COLO829 (cell line): ENCODE measurements at regions not wholly inside any gene's neighbourhood (a gene's known extent, or its start where the extent isn't known, plus 50 kb on each side); places are given as distances from the start of the nearest gene placed in this dataset.

Source experiments
- DNase-seq: peaks from one replicate; pipeline ENCODE4 v3.0.0; 2012; ENCODE audit warnings: low spot score

DNA sequence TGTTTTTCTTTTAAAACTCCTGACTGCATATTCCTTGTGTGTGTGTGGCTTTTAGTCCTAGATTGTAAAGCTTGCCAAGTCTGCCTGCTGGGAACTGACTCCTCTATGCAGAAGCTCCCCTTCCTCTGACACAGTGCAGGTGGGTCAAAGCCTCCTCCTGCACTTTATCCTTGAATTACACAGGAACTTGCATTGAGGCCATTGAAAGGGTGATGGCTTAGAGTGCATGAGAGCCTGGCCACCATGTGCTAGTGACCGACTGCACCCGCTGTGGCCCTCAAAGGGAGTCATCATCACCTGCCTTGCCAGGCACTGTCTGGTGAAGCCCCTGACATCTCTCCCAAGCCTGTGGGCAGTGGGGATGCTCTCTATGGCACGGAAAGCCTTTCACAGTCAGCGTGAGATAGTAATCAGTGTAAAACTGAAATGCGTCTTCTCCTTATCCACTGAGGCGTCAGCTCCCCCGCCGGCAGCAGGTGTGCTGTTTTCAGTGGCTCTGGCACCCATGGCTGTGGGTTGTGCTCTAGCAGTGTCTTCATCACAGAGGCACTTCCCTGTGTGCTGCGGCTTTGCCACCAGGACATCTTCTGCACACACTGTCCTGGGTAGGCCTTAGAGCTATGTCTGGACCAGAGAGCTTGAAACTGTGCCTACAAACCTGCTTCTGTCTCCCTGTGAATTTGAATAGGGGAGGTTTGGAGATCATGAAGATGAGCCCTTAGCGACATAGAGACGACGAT, 87.9 kb downstream of the THBS2 start:
- DNase-seq: no peak

DNA sequence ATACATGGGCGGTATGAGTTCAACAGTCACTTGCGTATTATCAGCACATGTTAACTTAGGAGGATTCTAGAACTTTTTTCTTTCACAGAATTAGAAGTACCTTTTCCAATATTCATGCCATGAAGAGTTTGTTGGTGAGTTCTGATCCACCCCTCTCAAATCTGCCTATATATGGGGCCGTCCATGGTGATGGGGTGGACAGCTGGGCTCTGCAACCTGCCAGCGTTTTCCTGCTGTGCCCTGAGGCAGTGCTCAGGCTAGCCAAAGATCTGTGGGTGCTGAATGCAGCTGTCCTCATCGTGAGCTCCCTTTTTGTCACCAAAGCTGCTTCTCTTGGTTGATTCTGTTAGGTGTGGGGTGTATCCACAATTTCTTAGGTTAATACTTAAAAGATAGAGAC, 88.7 kb downstream of the THBS2 start:
- no peak for DNase-seq

DNA sequence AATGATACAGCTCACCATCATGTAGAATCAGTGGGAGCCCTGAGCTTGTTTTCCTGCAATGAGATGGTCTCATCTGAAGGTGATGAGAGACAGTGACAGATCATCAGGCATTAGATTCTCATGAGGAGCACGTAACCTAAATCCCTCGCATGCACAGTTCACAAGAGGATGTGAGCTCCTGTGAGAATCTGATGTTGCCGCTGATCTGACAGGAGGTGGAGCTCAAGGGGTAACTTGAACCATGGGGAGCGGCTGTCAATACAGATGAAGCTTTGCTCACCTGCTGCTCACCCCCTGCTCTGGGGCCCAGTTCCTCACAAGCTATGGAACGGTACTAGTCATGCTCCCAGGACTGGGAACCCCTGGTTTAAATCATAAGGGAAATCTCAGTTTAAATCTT, 89.2 kb downstream of the THBS2 start:
- no peak for DNase-seq

DNA sequence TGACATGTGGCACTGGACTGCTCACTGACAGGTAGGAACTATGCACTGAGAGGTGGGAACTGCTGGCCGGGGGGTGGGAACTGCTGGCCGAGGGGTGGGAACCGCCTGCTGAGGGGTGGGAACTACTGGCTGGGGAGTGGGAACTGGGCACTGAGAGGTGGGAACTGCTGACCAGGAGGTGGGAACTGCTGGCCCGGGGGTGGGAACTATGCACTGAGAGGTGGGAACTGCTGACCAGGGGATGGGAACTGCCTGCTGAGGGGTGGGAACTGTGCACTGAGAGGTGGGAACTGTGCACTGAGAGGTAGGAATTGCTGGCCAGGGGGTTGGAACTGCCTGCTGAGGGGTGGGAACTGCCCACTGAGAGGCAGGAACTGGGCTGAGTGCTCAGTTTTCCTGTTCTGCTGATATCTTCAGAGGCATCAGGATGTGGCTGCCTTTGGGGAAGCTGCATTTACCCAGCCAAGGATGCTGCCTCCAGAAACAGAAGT, 90.2 kb downstream of the THBS2 start:
- DNase-seq: no peak

DNA sequence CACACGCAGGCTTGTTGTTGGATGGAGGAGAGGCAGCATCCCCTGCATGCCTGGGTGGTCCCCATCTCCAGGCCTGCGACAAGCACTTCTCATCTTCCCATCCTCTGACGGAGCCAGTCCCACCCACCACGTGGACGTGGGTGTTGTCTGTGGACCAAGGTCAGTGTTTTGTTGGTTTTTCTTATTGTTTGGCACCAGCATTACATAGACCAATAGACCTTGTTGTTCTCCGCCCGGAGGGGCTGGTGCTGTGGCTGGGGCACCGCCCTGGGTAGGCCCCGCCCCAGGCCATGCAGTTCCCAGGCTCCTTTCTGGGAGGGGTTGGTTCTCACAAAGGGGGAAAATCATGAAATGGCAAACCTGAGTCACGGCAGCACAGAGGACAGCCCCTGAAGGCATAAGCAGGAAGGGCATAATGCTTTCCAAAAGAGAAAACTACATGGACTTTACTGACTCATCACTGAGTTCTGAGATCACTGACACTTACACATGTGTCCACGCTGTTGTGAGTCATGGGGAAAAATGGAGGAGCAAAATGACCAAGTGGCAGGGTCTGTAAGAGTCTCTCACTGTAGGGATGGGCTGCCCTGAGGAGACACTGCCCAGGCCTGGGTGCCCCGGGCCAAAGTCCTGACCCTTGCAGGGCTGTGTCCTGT, 90.8 kb downstream of the THBS2 start:
- DNase-seq: peak; percentile 95

DNA sequence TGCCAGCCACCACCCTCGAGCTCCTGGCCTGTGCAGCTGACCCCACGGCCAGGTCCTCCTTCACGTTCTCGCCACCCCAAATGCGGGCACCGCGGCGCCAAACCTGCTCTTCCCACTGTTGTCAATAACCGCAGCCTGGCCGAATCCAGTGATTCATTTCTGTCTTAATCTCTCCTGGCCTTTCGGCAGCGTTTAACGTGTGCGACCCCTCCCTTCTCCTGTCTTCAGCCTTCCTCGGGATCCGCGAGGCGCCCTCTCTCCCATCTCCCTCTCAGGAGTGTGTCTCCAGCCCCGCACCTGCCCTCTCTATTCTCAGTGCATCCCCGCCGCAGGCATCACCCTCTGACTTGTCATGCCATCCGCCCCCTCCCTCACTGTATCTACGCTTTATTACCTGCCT, 91.4 kb downstream of the THBS2 start:
- DNase-seq: no peak

DNA sequence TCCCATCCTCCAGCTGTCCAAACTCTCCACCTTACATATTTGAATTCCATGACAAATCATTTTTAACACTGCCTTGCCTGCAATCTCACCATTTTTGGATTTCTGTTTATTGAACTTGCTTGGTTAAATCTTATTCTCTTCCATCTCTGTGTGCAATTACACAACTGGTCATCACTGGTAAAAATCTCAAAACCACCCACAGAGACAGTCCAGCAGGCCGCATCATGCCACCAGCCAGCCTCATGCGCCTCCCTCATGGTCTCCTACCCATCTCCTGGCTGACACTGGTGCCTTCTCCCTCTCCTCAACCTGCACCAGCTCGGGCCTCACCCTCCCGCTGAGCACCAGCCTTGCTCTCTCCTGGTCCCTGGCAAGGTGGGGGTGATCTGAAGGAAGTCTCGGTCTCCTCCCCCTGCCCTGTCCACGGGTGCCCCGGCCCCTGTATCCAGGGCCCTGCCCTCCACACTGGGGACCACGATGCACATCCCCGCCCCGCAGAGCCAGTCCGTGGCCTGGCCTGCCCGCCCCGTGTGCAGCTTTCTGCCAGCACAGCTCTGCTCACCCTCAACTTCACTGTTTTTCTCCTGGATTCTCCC, 92.0 kb downstream of the THBS2 start:
- DNase-seq: no peak

DNA sequence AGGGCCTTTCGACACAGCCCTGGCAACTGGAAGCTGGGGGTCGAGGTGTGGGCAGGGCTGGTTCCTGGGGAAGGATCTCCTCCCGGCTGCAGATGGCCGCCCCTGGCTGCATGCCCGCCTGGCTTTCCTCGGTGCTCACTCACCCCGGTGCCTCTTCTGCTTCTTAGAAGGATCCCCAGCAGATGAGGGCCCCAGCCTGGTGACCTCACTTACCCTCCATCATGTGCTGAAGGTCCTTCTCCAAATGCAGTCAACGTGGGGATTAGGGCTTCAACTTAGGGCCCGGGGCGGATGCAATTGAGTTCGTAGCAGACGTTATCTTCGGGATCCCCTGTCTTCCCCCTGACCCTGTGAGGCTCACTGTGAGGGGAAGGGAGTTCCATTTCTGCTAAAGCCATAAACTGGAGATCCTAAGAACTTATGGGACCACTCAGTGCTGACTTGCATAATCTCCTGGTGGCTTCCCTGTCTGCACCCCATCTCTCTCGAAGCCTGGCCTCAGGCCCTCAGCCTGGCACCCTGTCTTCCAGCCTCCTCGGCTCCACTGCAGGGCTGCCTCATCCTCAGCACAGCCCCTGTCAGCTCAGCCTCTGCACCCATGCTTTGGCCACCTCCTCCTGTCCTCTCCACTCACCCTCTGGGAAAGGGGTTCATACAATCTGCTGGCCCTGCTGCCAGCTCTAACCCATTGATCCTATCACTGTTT, 92.6 kb downstream of the THBS2 start:
- no peak for DNase-seq

DNA sequence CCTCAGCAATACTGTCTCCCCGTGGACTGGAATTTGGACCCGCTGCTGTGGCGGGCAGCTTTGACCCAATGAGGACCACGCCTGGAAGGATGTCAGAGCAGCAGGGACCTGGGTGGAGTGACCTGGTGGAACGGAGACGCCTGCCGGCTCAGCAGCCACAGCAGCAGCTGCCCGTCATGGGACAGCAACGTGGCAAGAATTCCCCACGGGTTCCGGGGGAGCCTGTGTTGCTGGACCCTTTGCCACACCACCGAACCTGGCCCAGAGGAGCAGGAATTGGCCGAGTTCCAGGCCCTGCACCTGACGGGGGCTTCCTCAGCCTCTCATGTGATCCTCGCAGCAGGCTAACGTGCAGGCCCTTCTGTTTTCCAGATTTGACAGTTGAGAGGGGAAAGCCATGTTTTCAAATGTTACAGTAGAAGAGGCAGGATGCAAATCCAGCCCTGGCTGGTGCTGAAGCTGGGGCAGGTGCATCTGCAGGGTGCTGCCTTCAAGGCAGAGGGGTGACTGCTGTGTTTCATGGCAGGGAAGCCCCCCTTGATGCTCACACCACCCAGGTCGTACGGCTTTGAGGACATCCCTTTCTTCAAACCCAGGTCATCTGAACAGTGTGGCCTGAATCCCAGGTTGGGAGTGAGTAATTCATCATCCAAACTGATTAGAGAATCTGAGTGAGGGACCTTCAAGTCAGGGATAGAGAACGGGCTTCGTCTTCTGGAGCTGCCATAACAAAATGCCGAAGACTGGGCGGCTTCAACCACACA, 93.4 kb downstream of the THBS2 start:
- DNase-seq: no peak

DNA sequence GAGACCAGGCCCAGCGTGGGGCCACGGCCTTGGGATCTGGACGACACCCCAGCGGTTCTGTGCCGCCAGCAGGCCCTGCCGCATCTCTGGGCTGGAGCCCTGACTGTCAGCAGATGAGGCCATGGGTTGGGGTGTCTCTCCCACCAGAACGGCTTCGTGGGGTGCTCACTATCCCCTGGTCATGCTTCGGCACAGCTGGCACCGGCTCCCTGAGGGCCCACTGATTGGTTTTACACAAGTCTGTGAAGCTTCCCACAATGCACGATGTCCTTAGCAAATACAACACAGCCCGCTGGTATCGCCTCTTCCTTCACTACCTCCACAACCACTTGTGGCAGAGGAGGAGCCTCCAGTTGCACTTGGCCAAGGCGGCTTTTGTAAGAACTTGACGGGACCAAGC, 94.3 kb downstream of the THBS2 start:
- DNase-seq: no peak

DNA sequence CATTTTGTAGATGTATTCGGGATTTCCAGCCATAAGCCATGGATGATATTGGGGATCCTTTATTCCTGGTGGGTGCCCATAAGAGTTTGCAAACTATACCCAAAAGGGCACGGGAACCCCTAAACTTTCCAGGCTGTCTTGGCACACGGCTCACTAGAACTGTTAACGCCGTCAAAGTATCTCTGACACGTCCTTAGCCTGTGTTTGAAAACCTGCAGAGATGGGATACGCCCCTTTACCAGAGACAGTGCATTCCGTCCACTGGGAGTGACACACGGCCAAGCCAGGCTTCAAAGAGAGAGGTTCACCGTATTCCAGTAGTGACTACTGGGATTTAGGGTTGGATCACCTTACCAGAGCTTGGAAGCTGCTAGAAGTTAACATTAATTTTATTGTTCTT, 95.0 kb downstream of the THBS2 start:
- no peak for DNase-seq

DNA sequence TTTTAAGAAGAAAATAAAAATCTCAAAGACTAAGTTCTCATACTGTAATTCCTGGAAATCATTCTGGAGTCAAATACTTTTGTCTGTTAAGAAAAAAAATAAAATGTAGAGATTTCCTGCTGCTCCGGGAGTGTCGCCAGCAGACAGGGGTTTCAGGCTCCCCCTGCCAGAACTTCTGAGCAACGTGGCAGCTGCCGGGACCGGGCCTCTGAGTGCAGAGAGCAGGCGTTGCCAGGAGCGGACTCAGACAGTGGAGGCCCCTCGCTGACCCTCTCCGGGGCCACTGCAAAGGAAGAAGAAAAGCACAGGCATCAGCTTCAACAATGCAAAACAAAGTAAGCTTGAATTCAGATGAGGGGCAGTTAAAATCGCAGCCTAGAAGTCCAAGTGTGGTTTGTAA, 95.5 kb downstream of the THBS2 start:
- no peak for DNase-seq

DNA sequence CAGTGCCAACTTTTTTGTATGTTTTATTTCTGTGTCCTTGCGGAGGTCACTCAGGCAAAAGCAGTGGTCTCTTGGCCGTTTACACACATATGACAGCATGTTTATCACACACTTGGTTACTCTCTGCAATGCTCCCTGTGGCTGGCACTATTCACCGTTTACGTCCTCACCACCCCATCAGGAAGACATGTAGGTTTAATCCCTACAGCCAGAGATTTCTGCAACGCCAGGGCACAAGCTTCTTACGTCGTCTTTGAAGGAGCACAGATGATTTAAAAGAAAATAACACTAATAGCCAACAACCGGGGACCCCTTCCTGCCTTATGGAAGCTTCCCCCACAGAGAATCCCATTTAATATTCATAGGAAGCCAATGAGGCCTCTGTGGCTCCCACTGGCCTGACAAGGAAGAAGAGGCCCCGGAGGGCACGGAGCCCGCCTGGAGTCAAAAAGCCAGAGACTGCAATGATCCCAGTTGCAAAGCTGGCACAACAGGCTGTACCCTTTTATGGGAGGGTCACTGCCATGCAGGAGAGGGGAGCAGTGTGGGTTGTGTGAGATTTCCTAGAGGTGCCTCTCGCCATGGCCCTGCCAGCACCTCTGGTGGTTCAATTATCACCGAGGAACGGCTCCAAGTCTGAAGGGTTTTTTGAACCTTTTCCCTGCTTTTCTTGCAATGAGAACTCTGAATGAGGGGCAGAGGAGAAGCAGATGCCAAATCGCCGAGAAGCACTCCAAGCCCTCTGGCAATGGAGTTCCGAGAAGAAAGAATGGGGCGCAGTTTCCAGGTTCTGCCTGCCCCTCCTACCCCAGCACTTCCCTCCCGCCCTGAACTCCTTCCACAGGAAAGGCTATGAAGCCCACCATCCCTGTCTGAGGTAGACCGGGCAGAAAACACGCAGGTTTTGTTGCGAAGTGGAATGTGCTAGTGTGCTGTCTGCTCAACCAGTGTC, 96.2 kb downstream of the THBS2 start:
- DNase-seq: no peak

DNA sequence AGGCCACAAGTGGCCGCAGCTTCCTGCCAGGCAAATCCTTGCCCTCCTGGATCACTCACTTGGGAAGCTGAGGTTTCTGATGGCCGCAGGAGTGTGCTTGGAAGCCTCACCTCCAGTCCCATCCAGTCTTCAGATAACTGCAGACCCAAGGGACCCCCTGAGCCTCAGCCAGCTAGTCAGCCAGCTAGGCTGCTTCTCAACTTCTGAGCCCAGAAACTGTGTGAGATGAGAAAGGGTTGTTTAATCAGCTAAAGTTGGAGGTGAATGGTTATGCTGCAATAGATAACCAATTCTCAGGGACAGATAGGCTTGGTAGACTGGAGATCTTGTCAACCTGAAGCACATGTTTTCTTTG, 96.9 kb downstream of the THBS2 start:
- no peak for DNase-seq

DNA sequence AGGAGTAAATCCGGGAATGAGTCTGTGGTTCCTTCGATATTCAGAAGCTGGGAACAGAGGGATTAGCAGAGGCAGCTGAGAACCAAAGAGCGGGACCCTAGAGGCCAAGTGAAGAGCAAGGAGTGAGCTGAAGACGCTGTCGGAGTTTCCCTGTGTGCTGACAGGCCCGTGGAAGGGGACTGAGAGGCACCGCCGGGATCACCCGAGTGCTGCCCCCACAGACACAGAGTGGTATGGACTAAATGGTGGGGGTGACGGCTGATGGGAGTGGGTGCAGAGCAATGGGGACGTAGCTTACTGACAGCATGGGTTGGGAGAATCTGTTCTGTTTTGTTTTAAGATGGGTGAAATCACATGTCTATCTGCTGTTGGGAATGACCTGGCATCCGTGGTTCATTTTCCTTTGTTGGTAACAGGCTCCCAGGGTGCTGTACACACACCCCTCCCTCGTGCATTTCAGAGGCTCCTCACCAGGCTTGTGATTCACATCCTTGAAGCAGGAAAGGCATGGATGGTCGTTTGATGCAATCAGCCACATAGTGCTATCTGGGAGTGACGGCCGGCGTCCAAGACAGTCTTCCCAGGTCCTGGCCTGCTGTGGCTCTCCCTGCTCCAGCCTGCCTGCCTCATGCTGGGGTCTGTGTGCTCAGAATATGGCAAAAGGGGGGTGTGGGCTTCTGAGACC, 97.4 kb downstream of the THBS2 start:
- DNase-seq: no peak

DNA sequence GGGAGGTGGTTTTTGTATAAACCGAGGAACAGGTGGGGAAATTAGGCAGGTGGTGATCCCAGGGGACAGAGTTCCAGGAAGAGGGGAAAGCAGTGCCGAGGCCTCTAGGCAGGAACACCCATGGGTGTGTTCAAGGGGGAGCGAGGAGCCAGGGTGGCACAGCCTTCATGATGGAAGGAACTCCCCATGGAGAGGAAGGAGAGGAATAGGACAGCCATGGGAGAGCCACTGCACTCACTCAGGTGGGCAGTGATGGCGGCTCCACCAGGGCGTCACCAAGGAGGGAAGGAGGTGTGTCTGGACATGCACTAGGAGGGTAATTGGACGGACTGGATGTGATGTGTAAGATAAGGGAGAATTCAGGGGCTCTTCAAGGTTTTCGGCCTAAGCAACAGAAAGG, 98.2 kb downstream of the THBS2 start:
- no peak for DNase-seq

DNA sequence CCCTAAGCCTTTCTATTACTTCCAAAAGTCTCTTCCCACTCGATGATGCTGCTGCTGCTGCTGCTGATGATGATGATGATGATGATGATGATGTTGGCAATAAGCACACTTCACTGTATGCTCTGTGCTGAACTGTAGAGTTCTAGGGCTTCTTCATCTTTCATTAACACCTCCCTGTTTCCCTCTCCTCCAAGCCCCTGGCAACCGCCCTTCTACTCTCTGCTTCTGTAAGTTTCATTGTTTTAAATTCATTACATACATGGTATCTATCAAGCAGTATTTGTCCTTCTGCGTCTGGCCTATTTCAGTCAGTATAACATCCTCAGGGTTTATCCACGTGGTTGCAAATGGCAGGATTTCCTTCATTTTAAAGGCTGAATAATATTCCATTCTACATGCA, 100.2 kb downstream of the THBS2 start:
- no peak for DNase-seq

DNA sequence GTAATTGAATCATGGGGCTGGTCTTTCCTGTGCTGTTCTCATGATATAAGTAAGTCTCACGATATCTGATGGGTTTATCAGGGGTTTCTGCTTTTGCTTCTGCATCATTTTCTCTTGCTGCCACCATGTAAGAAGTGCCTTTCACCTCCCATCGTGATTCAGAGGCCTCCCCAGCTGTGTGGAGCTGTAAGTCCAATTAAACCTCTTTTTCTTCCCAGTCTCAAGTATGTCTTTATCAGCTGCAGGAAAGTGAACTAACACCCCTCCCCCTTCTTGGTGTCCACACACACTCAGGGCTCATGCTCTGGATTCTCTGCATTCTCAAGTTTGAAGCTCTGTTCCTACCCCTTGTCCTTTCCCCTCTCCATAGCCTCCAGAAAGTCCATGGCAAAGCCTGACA, 107.1 kb downstream of the THBS2 start:
- DNase-seq: no peak

DNA sequence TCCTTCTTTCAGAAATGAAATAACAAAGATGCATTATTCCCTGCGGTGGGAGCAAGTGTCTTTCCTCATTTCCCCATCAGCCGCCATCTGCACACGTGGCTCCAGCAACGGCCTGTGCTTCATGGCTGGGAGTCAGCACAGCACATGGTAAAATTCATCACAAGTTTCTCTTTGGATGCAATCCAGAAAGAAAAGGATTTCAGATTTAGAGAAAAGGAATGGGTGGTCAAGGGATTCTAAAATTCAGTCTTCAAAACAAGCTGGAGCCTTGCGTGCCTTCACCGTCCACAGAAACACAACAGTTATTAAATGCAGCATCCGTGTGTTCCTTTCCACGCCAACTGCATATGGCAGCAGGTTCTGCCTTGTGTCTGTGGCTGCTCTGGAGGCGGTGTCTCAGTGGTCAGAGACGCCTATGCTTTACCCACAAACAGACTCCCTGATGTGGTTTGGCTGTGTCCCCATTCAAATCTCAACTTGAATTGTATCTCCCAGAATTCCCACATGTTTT, 107.6 kb downstream of the THBS2 start:
- DNase-seq: peak; percentile 41

DNA sequence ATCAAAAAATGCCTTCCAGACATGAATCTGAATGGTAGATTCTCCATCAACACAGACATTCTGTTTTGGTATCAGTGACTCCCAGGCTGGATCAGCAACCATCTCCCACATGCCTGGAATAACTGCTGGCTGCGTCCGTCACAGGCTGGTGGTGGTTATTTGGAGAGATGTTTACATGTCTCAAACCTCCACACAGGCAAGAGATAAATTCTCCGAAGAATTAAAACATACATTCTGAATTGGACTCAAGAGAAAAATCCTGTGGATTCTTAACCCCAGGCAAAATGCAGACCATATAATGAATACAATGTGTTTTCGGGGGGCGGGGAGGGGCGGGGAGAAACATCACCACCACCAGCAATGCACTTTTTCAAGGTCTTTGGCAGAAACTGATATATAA, 108.2 kb downstream of the THBS2 start:
- DNase-seq: no peak
